ENCODE measurements at regions not wholly inside any gene's neighbourhood (a gene's known extent, or its start where the extent isn't known, plus 50 kb on each side); places are given as distances from the start of the nearest gene placed in this dataset.
A peak's percentile ranks its signal among the peaks of the same experiment; 100 is the strongest.
"Not testable (repeated sequence)": the region's sequence is repeated elsewhere in the genome, so short reads cannot be mapped to it uniquely, and the experiment has no call there.

GRCh38 chr20:52098186-52098585 lies 93.4 kb downstream of the ZFP64 start:
- no peak for DNase-seq (ENCODE audit: low read depth in 2 of 3, low spot score in 1 of 3)

GRCh38 chr20:52096117-52096516 lies 95.5 kb downstream of the ZFP64 start:
- DNase-seq (ENCODE audit: low read depth in 2 of 3, low spot score in 1 of 3), result no peak

GRCh38 chr20:52094693-52095092 lies 96.9 kb downstream of the ZFP64 start:
- no peak for DNase-seq (ENCODE audit: low read depth in 2 of 3, low spot score in 1 of 3)

- DNase-seq (ENCODE audit: low read depth in 2 of 3, low spot score in 1 of 3), result no peak
These were observed 98.0 kb downstream of the ZFP64 start for GRCh38 chr20:52093575-52093974.

GRCh38 chr20:52090035-52090434 lies 101.5 kb downstream of the ZFP64 start:
- no peak for DNase-seq (ENCODE audit: low read depth in 2 of 3, low spot score in 1 of 3)

GRCh38 chr20:52087471-52087870 lies 104.1 kb downstream of the ZFP64 start:
- DNase-seq (ENCODE audit: low read depth in 2 of 3, low spot score in 1 of 3), result no peak

GRCh38 chr20:52086878-52087277 lies 104.7 kb downstream of the ZFP64 start:
- DNase-seq (ENCODE audit: low read depth in 2 of 3, low spot score in 1 of 3), result no peak

- no peak for DNase-seq (ENCODE audit: low read depth in 2 of 3, low spot score in 1 of 3)
These were observed 106.9 kb downstream of the ZFP64 start for GRCh38 chr20:52084727-52085126.

GRCh38 chr20:52083627-52084232 lies 107.8 kb downstream of the ZFP64 start:
- DNase-seq (ENCODE audit: low read depth in 2 of 3, low spot score in 1 of 3), result peak in 2 of 3 donors; percentile 42 to 46

GRCh38 chr20:52082612-52083011 lies 109.0 kb downstream of the ZFP64 start:
- no peak for DNase-seq (ENCODE audit: low read depth in 2 of 3, low spot score in 1 of 3)

GRCh38 chr20:52081791-52082190 lies 109.8 kb downstream of the ZFP64 start:
- no peak for DNase-seq (ENCODE audit: low read depth in 2 of 3, low spot score in 1 of 3)

- no peak for DNase-seq (ENCODE audit: low read depth in 2 of 3, low spot score in 1 of 3)
These were observed 110.5 kb downstream of the ZFP64 start for GRCh38 chr20:52081066-52081465.

GRCh38 chr20:52078289-52078688 lies 113.3 kb downstream of the ZFP64 start:
- DNase-seq (ENCODE audit: low read depth in 2 of 3, low spot score in 1 of 3), result no peak

GRCh38 chr20:52076164-52076563 lies 115.4 kb downstream of the ZFP64 start:
- DNase-seq (ENCODE audit: low read depth in 2 of 3, low spot score in 1 of 3), result no peak

GRCh38 chr20:52075400-52075799 lies 116.2 kb downstream of the ZFP64 start:
- no peak for DNase-seq (ENCODE audit: low read depth in 2 of 3, low spot score in 1 of 3)

- no peak for DNase-seq (ENCODE audit: low read depth in 2 of 3, low spot score in 1 of 3)
These were observed 120.4 kb downstream of the ZFP64 start for GRCh38 chr20:52071136-52071535.

- no peak for DNase-seq (ENCODE audit: low read depth in 2 of 3, low spot score in 1 of 3)
These were observed 126.6 kb downstream of the ZFP64 start for GRCh38 chr20:52064931-52065330.

GRCh38 chr20:52062452-52063209 lies 128.9 kb downstream of the ZFP64 start:
- no peak for DNase-seq (ENCODE audit: low read depth in 2 of 3, low spot score in 1 of 3)

- DNase-seq (ENCODE audit: low read depth in 2 of 3, low spot score in 1 of 3), result no peak
These were observed 130.5 kb downstream of the ZFP64 start for GRCh38 chr20:52060794-52061714.

- DNase-seq (ENCODE audit: low read depth in 2 of 3, low spot score in 1 of 3), result not testable (repeated sequence)
These were observed 134.4 kb downstream of the ZFP64 start for GRCh38 chr20:52057133-52057532.

- no peak for DNase-seq (ENCODE audit: low read depth in 2 of 3, low spot score in 1 of 3)
These were observed 135.1 kb downstream of the ZFP64 start for GRCh38 chr20:52056203-52057062.

All from stimulated activated CD4-positive, alpha-beta T cell treated with anti-CD3 and anti-CD28 coated beads, Interleukin-12 subunit alpha, Interleukin-12 subunit beta, amount 100 ng/mL, for 48 hours (primary cell).